DMS153 (cell line): ENCODE measurements at regions not wholly inside any gene's neighbourhood (a gene's known extent, or its start where the extent isn't known, plus 50 kb on each side); places are given as distances from the start of the nearest gene placed in this dataset.

ENCODE experiments used
- DNase-seq: peaks from one replicate; lab custom pipeline; 2025; lab: John Stamatoyannopoulos, UW

- DNase-seq, result no peak
Measured at GRCh38 chr4:95987851-95988250, 148.0 kb downstream of the PDHA2 start.

- no peak for DNase-seq
Measured at GRCh38 chr4:95998311-95998710, 158.4 kb downstream of the PDHA2 start.

- DNase-seq, result no peak
Measured at GRCh38 chr4:96003951-96004740, 164.3 kb downstream of the PDHA2 start.

- DNase-seq, result no peak
Measured at GRCh38 chr4:96009427-96010119, 169.7 kb downstream of the PDHA2 start.

- no peak for DNase-seq
Measured at GRCh38 chr4:96012687-96013086, 172.8 kb downstream of the PDHA2 start.

- no peak for DNase-seq
Measured at GRCh38 chr4:96016634-96017299, 176.9 kb downstream of the PDHA2 start.

- no peak for DNase-seq
Measured at GRCh38 chr4:96025011-96025410, 185.1 kb downstream of the PDHA2 start.

GRCh38 chr4:96035727-96036126 is 195.8 kb downstream of the PDHA2 start:
- DNase-seq, result no peak

GRCh38 chr4:96036781-96037180 is 196.9 kb downstream of the PDHA2 start:
- no peak for DNase-seq

- DNase-seq, result no peak
Measured at GRCh38 chr4:96037705-96038104, 197.8 kb downstream of the PDHA2 start.

- DNase-seq, result no peak
Measured at GRCh38 chr4:96039217-96039616, 199.3 kb downstream of the PDHA2 start.

- no peak for DNase-seq
Measured at GRCh38 chr4:96039803-96040436, 200.0 kb downstream of the PDHA2 start.

GRCh38 chr4:96044971-96045370 is 205.1 kb downstream of the PDHA2 start:
- no peak for DNase-seq

GRCh38 chr4:96052827-96053226 is 212.9 kb downstream of the PDHA2 start:
- no peak for DNase-seq

- DNase-seq, result no peak
Measured at GRCh38 chr4:96056346-96056934, 216.5 kb downstream of the PDHA2 start.

GRCh38 chr4:96063639-96064038 is 223.7 kb downstream of the PDHA2 start:
- DNase-seq, result no peak

GRCh38 chr4:96073461-96073860 is 233.6 kb downstream of the PDHA2 start:
- no peak for DNase-seq

GRCh38 chr4:96092151-96092705 is 252.3 kb downstream of the PDHA2 start:
- DNase-seq, result no peak

GRCh38 chr4:96093057-96093456 is 253.2 kb downstream of the PDHA2 start:
- DNase-seq, result no peak

GRCh38 chr4:96093563-96093962 is 253.7 kb downstream of the PDHA2 start:
- DNase-seq, result no peak

- no peak for DNase-seq
Measured at GRCh38 chr4:96094183-96094582, 254.3 kb downstream of the PDHA2 start.
